22Rv1 (cell line): ENCODE measurements at regions not wholly inside any gene's neighbourhood (a gene's known extent, or its start where the extent isn't known, plus 50 kb on each side); places are given as distances from the start of the nearest gene placed in this dataset.

Source experiments
- H3K27ac ChIP-seq: fragments of 450-650 bp; 2 replicates; pipeline ENCODE4 v1.5.1; 2017
- CTCF ChIP-seq: fragments of 450-650 bp; IDR thresholded peaks from 2 replicates; pipeline ENCODE4 v1.5.1; 2017; ENCODE audit warnings: mild to moderate bottlenecking
- ZFX ChIP-seq: fragments of 450-650 bp; IDR thresholded peaks from 2 replicates; pipeline ENCODE4 v1.6.1; 2017; ENCODE audit warnings: antibody characterized with exemption, borderline replicate concordance

GRCh38 chr3:181278468-181279238 is 289.1 kb upstream of the DNAJC19 start:
- H3K27ac ChIP-seq, result no peak overlapping the region
- TF ChIP-seq CTCF (peak; percentile 31), ZFX (no peak)

- no peak overlapping the region for H3K27ac ChIP-seq
These were observed 286.9 kb upstream of the DNAJC19 start for GRCh38 chr3:181276358-181276896.

GRCh38 chr3:181274025-181274424 is 284.5 kb upstream of the DNAJC19 start:
- H3K27ac ChIP-seq, result no peak overlapping the region
- TF ChIP-seq CTCF (no peak), ZFX (no peak)

More at GRCh38 chr3:181276358-181276896, 286.9 kb upstream of the DNAJC19 start:
- TF ChIP-seq ZFX, result no peak
- TF ChIP-seq CTCF, result no peak

- no peak overlapping the region for H3K27ac ChIP-seq
- TF ChIP-seq ZFX, result no peak
- no peak for TF ChIP-seq CTCF
These were observed 277.8 kb upstream of the DNAJC19 start for GRCh38 chr3:181267312-181267711.

GRCh38 chr3:181265750-181266333 is 276.3 kb upstream of the DNAJC19 start:
- no peak overlapping the region for H3K27ac ChIP-seq
- no peak for TF ChIP-seq ZFX
- no peak for TF ChIP-seq CTCF

GRCh38 chr3:181264486-181264885 is 274.9 kb upstream of the DNAJC19 start:
- no peak overlapping the region for H3K27ac ChIP-seq
- TF ChIP-seq ZFX (no peak), CTCF (no peak)

GRCh38 chr3:181253796-181254195 is 264.3 kb upstream of the DNAJC19 start:
- no peak overlapping the region for H3K27ac ChIP-seq
- TF ChIP-seq ZFX (no peak), CTCF (no peak)
